IPS-18a (cell line): ENCODE measurements at regions not wholly inside any gene's neighbourhood (a gene's known extent, or its start where the extent isn't known, plus 50 kb on each side); places are given as distances from the start of the nearest gene placed in this dataset.
"Not testable (repeated sequence)": the region's sequence is repeated elsewhere in the genome, so short reads cannot be mapped to it uniquely, and the experiment has no call there.

Source experiments
- H3K27ac ChIP-seq: one replicate; pipeline ENCODE4 v1.5.1; 2013; ENCODE audit warnings: low read length
- H3K27me3 ChIP-seq: one replicate; pipeline ENCODE4 v1.6.1; 2013; ENCODE audit warnings: mild to moderate bottlenecking, low read length; ENCODE audit not compliant: control insufficient read depth, insufficient read depth
- H3K36me3 ChIP-seq: one replicate; pipeline ENCODE4 v1.6.1; 2013; ENCODE audit warnings: low read depth, low read length; ENCODE audit not compliant: control insufficient read depth
- H3K4me1 ChIP-seq: one replicate; pipeline ENCODE4 v1.6.1; 2013; ENCODE audit warnings: low read depth, low read length; ENCODE audit not compliant: control insufficient read depth
- H3K4me3 ChIP-seq: one replicate; pipeline ENCODE4 v1.5.1; 2013; ENCODE audit warnings: low read length
- H3K9ac ChIP-seq: one replicate; pipeline ENCODE4 v1.6.1; 2013; ENCODE audit warnings: mild to moderate bottlenecking, low read length, moderate library complexity
- H3K9me3 ChIP-seq: one replicate; pipeline ENCODE4 v1.6.1; 2013; ENCODE audit warnings: low read depth, low read length; ENCODE audit not compliant: control insufficient read depth

DNA sequence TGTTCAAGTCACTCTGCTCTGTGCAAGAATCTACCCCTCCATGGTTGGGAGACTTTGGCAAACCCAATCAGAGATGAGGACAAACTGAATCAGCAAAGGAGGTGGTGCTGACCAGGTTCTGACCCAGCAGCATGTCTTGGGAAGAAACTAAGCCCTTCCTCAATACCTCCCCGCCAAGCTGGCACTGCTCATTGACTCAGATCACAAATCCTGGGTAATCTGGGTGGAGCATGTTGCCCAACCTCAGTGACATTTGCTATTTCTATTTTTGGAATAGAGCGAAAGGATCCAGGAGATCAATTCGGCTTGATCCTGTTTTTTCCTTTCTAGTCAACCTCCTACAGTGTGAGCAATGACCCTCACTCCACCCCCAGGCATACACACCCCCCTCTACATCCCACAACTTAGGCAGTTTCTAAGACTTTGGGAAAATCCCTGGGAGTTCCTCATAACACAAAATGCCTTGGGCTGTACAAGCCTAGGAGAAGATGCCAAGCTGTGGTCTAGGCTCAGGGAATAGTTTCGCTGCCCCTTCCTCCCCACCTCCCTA is 166.8 kb upstream of the KCNJ6 start:
- Histone ChIP-seq H3K27me3 (no peaks in the 10 kb centered on the region), H3K36me3 (no peaks in the 10 kb centered on the region), H3K4me3 (no peak overlapping the region), H3K9me3 (no peaks in the 10 kb centered on the region), H3K4me1 (no peaks in the 10 kb centered on the region), H3K27ac (no peak overlapping the region), H3K9ac (no peak overlapping the region)

- Histone ChIP-seq H3K4me3 (no peak overlapping the region), H3K27me3 (no peaks in the 10 kb centered on the region), H3K9ac (no peak overlapping the region), H3K4me1 (no peaks in the 10 kb centered on the region), H3K9me3 (no peaks in the 10 kb centered on the region), H3K27ac (no peak overlapping the region), H3K36me3 (no peaks in the 10 kb centered on the region)
Observed at GRCh38 chr21:38083535-38083934, 167.3 kb upstream of the KCNJ6 start.

DNA sequence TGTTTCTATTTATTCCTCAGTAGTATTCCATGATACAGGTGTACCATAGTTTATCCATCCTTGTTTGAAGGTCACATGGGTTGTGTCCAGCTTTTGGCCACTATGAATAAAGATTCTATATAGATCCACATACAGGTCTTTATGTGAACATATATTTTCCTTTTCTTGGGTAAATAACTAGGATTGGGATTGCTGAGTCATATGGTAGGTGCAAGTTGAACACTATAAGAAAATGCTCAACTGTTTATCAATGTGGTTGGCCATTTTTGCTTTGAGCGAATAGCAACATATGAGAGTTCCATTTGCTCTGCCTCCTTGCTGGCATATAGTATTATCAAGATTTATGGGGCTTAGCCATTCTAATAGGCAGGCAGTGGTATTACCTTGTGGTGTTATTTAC is 170.2 kb upstream of the KCNJ15 start:
- no peak overlapping the region for H3K9ac ChIP-seq
- H3K4me3 ChIP-seq: no peak overlapping the region
- no peak overlapping the region for H3K27ac ChIP-seq
- no peaks in the 10 kb centered on the region for H3K27me3 ChIP-seq
- no peaks in the 10 kb centered on the region for H3K9me3 ChIP-seq
- H3K36me3 ChIP-seq: no peaks in the 10 kb centered on the region
- H3K4me1 ChIP-seq: no peaks in the 10 kb centered on the region

DNA sequence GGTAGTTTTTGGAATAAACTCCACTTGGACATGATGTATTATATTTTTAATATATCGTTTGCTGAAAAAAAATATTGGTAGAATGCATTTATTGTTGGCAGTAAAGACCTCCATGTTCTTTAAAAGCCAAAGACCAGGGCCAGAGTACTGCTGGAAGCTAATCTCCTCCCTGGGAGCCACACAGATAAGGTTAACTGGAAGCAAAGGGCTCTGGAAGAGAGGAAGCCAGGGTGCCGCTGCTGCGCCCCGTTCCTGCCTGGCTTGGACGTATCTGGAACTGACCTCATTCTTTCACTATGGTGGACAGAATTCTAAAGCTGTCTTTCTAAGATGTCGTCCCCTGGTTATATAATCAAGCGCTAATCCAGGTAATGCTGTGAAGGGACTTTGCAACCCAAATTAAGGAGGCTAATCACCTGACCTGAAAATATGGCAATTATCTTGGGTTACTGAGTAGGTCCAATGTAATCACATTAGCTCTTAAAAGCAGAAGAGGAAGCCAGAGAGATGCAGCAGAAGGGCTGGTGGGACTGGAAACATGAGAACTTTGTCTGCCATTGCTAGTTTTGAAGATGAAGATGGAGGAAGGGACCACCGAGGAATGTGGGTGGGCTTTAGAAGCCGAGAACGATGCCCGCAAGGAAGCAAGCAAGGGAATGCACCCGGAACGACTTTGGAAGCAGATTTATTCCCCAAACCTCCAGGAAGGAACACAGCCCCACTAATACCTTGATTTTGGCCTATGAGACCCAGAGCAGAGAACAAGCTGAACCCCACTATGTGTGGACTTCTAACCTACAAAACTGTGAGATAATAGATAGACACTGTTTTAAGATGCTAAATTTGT is 167.7 kb upstream of the KCNJ15 start:
- H3K36me3 ChIP-seq: no peaks in the 10 kb centered on the region
- H3K27ac ChIP-seq: no peak overlapping the region
- H3K4me3 ChIP-seq: no peak overlapping the region
- H3K9me3 ChIP-seq: no peaks in the 10 kb centered on the region
- no peak overlapping the region for H3K9ac ChIP-seq
- no peaks in the 10 kb centered on the region for H3K27me3 ChIP-seq
- H3K4me1 ChIP-seq: no peaks in the 10 kb centered on the region

- Histone ChIP-seq H3K36me3 (no peaks in the 10 kb centered on the region), H3K27me3 (no peaks in the 10 kb centered on the region), H3K27ac (no peak overlapping the region), H3K9me3 (no peaks in the 10 kb centered on the region), H3K4me1 (no peaks in the 10 kb centered on the region), H3K4me3 (no peak overlapping the region), H3K9ac (no peak overlapping the region)
Observed at GRCh38 chr21:38089763-38090046, 167.1 kb upstream of the KCNJ15 start.

DNA sequence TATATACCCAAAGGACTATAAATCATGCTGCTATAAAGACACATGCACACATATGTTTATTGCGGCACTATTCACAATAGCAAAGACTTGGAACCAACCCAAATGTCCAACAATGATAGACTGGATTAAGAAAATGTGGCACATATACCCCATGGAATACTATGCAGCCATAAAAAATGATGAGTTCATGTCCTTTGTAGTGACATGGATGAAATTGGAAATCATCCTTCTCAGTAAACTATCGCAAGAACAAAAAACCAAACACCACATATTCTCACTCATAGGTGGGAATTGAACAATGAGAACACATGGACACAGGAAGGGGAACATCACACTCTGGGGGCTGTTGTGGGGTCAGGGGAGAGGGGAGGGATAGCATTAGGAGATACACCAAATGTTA is 165.7 kb upstream of the KCNJ15 start:
- not testable (repeated sequence) for H3K9me3 ChIP-seq, H3K27me3 ChIP-seq

GRCh38 chr21:38092051-38092450 is 164.7 kb upstream of the KCNJ15 start:
- Histone ChIP-seq H3K4me3 (no peak overlapping the region), H3K36me3 (no peaks in the 10 kb centered on the region), H3K4me1 (no peaks in the 10 kb centered on the region), H3K9me3 (no peaks in the 10 kb centered on the region), H3K27me3 (no peaks in the 10 kb centered on the region), H3K9ac (no peak overlapping the region), H3K27ac (no peak overlapping the region)

More for the DNA sequence above, 165.7 kb upstream of the KCNJ15 start:
- H3K9ac ChIP-seq, H3K36me3 ChIP-seq, H3K4me3 ChIP-seq, H3K4me1 ChIP-seq, H3K27ac ChIP-seq: not testable (repeated sequence)

DNA sequence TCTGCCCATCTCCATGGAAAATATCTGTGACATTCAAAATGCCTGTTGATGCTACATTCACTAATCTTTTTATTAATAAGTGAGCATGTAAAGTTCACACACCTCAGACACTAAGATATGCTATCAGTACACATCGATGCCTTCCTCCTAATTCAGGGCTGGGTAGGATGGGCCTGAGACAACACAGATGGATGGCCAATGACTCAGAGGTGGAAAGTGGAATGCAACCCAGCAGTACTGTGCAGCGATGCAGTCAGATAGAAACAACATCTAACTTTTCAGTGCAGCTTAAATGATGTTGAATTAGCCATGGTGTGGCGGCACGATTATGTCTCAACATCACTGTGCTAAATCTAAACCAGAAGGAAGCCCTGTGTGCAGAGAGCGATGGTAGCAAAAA is 161.6 kb upstream of the KCNJ15 start:
- Histone ChIP-seq H3K9ac (no peak overlapping the region), H3K27me3 (no peaks in the 10 kb centered on the region), H3K9me3 (peaks cover 4% of the 10 kb centered on the region), H3K4me1 (no peaks in the 10 kb centered on the region), H3K4me3 (no peak overlapping the region), H3K27ac (no peak overlapping the region), H3K36me3 (no peaks in the 10 kb centered on the region)

- peaks cover 4% of the 10 kb centered on the region for H3K9me3 ChIP-seq
- no peak overlapping the region for H3K4me3 ChIP-seq
- H3K27ac ChIP-seq: no peak overlapping the region
- H3K4me1 ChIP-seq: no peaks in the 10 kb centered on the region
- no peak overlapping the region for H3K9ac ChIP-seq
- no peaks in the 10 kb centered on the region for H3K36me3 ChIP-seq
- no peaks in the 10 kb centered on the region for H3K27me3 ChIP-seq
Observed at GRCh38 chr21:38097789-38098188, 159.0 kb upstream of the KCNJ15 start.

- Histone ChIP-seq H3K36me3 (no peaks in the 10 kb centered on the region), H3K4me1 (no peaks in the 10 kb centered on the region), H3K9me3 (no peaks in the 10 kb centered on the region), H3K9ac (no peak overlapping the region), H3K4me3 (no peak overlapping the region), H3K27me3 (no peaks in the 10 kb centered on the region), H3K27ac (no peak overlapping the region)
Observed at GRCh38 chr21:38112219-38112789, 144.5 kb upstream of the KCNJ15 start.

DNA sequence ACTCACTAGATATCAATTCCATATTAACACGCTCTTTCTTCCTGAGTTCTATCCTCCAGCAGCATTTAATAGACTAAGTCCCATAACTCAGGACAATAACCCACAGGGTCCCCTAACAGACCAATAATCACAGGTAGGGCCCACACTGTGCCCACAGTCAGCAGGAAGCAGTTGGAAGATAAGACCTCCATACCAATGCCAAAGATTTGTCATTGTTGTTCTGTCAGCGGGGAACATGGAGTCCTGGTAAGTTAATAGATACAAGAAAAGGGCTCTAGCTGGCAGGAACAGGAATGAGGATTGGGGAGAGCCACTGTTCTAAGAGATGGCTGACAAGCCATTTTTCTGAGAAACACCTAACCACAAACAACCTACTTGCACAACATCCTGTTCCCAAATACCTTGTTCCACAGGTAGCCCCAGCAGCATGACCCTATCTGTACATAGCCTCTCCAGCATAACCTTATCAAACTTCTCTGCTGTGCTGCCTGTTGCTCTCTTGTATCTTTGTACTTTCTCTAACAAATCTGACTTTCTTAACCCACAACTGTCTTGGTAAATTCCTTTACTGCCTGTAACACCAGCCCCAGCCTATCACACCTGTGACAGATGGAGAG is 142.0 kb upstream of the KCNJ15 start:
- no peak overlapping the region for H3K9ac ChIP-seq
- H3K36me3 ChIP-seq: no peaks in the 10 kb centered on the region
- no peak overlapping the region for H3K4me3 ChIP-seq
- H3K27me3 ChIP-seq: no peaks in the 10 kb centered on the region
- no peaks in the 10 kb centered on the region for H3K4me1 ChIP-seq
- no peak overlapping the region for H3K27ac ChIP-seq
- no peaks in the 10 kb centered on the region for H3K9me3 ChIP-seq

DNA sequence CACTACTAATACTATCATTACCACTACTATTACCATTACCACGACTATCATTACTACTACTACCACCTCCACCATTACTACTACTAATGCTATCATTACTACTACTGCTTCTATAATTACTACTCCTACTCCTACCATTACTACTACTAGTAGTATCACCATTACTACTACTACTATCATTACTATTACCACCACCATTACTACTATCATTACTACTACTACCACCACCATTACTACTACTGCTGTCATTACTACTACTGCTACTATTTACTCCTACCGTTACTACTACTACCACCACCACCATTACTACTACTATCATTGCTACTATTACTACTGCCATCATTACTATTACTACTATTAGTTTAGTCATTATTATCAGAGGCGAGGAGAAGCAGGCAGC is 140.9 kb upstream of the KCNJ15 start:
- Histone ChIP-seq H3K9me3 (no peaks in the 10 kb centered on the region), H3K4me1 (no peaks in the 10 kb centered on the region), H3K4me3 (no peak overlapping the region), H3K27ac (no peak overlapping the region), H3K36me3 (no peaks in the 10 kb centered on the region), H3K27me3 (no peaks in the 10 kb centered on the region), H3K9ac (no peak overlapping the region)
